GM21576 (cell line): ENCODE measurements at regions not wholly inside any gene's neighbourhood (a gene's known extent, or its start where the extent isn't known, plus 50 kb on each side); places are given as distances from the start of the nearest gene placed in this dataset.
"Not testable (repeated sequence)": the region's sequence is repeated elsewhere in the genome, so short reads cannot be mapped to it uniquely, and the experiment has no call there.

Experiments
- ATAC-seq: cut with Tn5 transposase; IDR thresholded peaks from one replicate; pipeline ENCODE4 v1.9.1; 2021; ENCODE audit warnings: mild to moderate bottlenecking, moderate library complexity; ENCODE audit not compliant: unreplicated experiment

- no peak for ATAC-seq
Measured at GRCh38 chr6:40849546-40849945, 189.5 kb downstream of the UNC5CL start.

GRCh38 chr6:40848868-40849514 lies 190.0 kb downstream of the UNC5CL start:
- ATAC-seq, result no peak

GRCh38 chr6:40848038-40848437 lies 191.0 kb downstream of the UNC5CL start:
- no peak for ATAC-seq

- ATAC-seq, result no peak
Measured at GRCh38 chr6:40845553-40845952, 193.5 kb downstream of the UNC5CL start.

GRCh38 chr6:40844246-40844645 lies 194.8 kb downstream of the UNC5CL start:
- ATAC-seq, result no peak

GRCh38 chr6:40841721-40842120 lies 197.3 kb downstream of the UNC5CL start:
- ATAC-seq, result no peak

- ATAC-seq, result no peak
Measured at GRCh38 chr6:40832691-40833090, 206.3 kb downstream of the UNC5CL start.

- ATAC-seq, result no peak
Measured at GRCh38 chr6:40831381-40831780, 207.6 kb downstream of the UNC5CL start.

GRCh38 chr6:40825102-40825501 lies 213.9 kb downstream of the UNC5CL start:
- no peak for ATAC-seq

- not testable (repeated sequence) for ATAC-seq
Measured at GRCh38 chr6:40823917-40824891, 214.8 kb downstream of the UNC5CL start.

- ATAC-seq, result no peak
Measured at GRCh38 chr6:40822619-40823018, 216.4 kb downstream of the UNC5CL start.

GRCh38 chr6:40819182-40819834 lies 219.7 kb downstream of the UNC5CL start:
- no peak for ATAC-seq

GRCh38 chr6:40817369-40817768 lies 221.7 kb downstream of the UNC5CL start:
- no peak for ATAC-seq

GRCh38 chr6:40816601-40817000 lies 222.4 kb downstream of the UNC5CL start:
- ATAC-seq, result no peak

GRCh38 chr6:40815731-40816130 lies 223.3 kb downstream of the UNC5CL start:
- ATAC-seq, result no peak

- ATAC-seq, result no peak
Measured at GRCh38 chr6:40810171-40810570, 223.0 kb upstream of the LRFN2 start.

- no peak for ATAC-seq
Measured at GRCh38 chr6:40809627-40810026, 222.5 kb upstream of the LRFN2 start.

GRCh38 chr6:40807484-40807883 lies 220.3 kb upstream of the LRFN2 start:
- ATAC-seq, result no peak

GRCh38 chr6:40806256-40806864 lies 219.2 kb upstream of the LRFN2 start:
- ATAC-seq, result no peak

- no peak for ATAC-seq
Measured at GRCh38 chr6:40805336-40805735, 218.2 kb upstream of the LRFN2 start.

GRCh38 chr6:40804905-40805304 lies 217.7 kb upstream of the LRFN2 start:
- ATAC-seq, result no peak
